T-helper 1 cell (primary cell): ENCODE measurements at regions not wholly inside any gene's neighbourhood (a gene's known extent, or its start where the extent isn't known, plus 50 kb on each side); places are given as distances from the start of the nearest gene placed in this dataset.
"Not testable (repeated sequence)": the region's sequence is repeated elsewhere in the genome, so short reads cannot be mapped to it uniquely, and the experiment has no call there.

ENCODE experiments used
- DNase-seq, 5 donors: peaks; one replicate each; pipeline ENCODE4 v3.0.0-alpha.2; 2012 to 2020

GRCh38 chr9:124084087-124084486, 72.5 kb downstream of the LHX2 start:
- no peak for DNase-seq

- DNase-seq = no peak
These were observed 75.7 kb downstream of the LHX2 start for GRCh38 chr9:124087226-124087625.

- no peak for DNase-seq
These were observed 76.9 kb downstream of the LHX2 start for GRCh38 chr9:124088476-124088837.

GRCh38 chr9:124089631-124090488, 78.3 kb downstream of the LHX2 start:
- not testable (repeated sequence) for DNase-seq

GRCh38 chr9:124098141-124098905, 86.8 kb downstream of the LHX2 start:
- DNase-seq = no peak

- no peak for DNase-seq
These were observed 88.3 kb downstream of the LHX2 start for GRCh38 chr9:124099860-124100259.

GRCh38 chr9:124101215-124101968, 89.8 kb downstream of the LHX2 start:
- DNase-seq = no peak

GRCh38 chr9:124101969-124102345, 90.4 kb downstream of the LHX2 start:
- DNase-seq = no peak

GRCh38 chr9:124102363-124102762, 90.8 kb downstream of the LHX2 start:
- no peak for DNase-seq

- no peak for DNase-seq
These were observed 93.7 kb downstream of the LHX2 start for GRCh38 chr9:124105266-124105665.

GRCh38 chr9:124108216-124108615, 96.6 kb downstream of the LHX2 start:
- DNase-seq = no peak

- DNase-seq = peak in 3 of 5 donors; percentile 14 to 29 (median 22)
These were observed 98.8 kb downstream of the LHX2 start for GRCh38 chr9:124110307-124110915.

- DNase-seq = no peak
These were observed 105.3 kb downstream of the LHX2 start for GRCh38 chr9:124116683-124117363.

GRCh38 chr9:124118894-124119293, 107.3 kb downstream of the LHX2 start:
- no peak for DNase-seq

- DNase-seq = no peak
These were observed 108.7 kb downstream of the LHX2 start for GRCh38 chr9:124120272-124120671.

- DNase-seq = no peak
These were observed 110.2 kb downstream of the LHX2 start for GRCh38 chr9:124121725-124122124.

- no peak for DNase-seq
These were observed 110.8 kb downstream of the LHX2 start for GRCh38 chr9:124122321-124122720.

GRCh38 chr9:124122813-124123462, 111.4 kb downstream of the LHX2 start:
- DNase-seq = no peak

- DNase-seq = not testable (repeated sequence)
These were observed 112.1 kb downstream of the LHX2 start for GRCh38 chr9:124123621-124124020.

- no peak for DNase-seq
These were observed 113.4 kb downstream of the LHX2 start for GRCh38 chr9:124124729-124125650.

- DNase-seq = no peak
These were observed 114.0 kb downstream of the LHX2 start for GRCh38 chr9:124125651-124125977.
